Activated CD8-positive, alpha-beta memory T cell treated with anti-CD3 and anti-CD28 coated beads for 24 hours (primary cell): ENCODE measurements at regions not wholly inside any gene's neighbourhood (a gene's known extent, or its start where the extent isn't known, plus 50 kb on each side); places are given as distances from the start of the nearest gene placed in this dataset.
"Not testable (repeated sequence)": the region's sequence is repeated elsewhere in the genome, so short reads cannot be mapped to it uniquely, and the experiment has no call there.

Source experiments
- DNase-seq: peaks from one replicate; pipeline ENCODE4 v3.0.0-alpha.2; 2020

DNA sequence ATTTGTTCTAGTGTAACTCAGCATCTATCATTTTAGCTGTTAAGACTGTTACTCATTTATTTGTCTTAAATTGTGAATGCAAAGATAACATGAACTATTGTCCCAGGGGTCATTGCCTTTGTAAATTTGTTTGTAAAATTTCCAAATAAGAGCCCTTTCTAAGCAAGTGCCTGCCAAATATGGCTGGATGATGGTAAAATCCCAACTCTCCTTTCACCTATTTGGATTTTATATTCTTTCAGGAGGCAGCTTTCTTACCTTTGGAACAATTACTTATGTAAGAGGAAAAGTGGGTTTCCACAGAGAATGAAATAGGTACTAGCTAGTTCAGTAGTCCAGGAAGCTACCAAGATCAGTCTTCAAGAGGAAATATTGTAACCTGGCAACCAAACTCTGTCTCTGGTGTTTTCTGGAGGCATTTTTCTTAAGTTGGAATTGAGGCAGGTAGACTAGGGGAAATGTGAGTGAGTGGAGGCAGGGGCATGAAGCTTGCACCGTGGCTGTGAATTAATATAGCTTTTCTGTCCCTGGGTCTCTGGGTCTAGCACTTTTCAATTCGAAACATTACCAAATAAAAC, 88.5 kb upstream of the XIST start:
- no peak for DNase-seq

DNA sequence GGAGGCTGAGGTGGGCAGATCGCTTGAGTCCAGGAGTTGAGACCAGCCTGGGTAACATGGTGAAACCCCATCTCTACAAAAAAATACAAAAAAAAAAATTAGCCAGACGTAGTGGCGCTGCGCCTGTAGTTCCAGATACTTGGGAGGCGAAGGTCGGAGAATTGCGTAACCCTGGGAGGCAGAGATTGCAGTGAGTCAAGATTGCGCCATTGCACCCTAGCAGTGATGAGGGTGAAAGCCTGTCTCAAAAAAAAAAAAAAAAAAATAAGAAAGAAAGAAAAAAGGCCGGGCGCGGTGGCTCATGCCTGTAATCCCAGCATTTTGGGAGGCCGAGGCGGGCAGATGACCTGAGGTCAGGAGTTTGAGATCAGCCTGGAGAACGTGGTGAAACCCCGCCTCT, 85.3 kb upstream of the XIST start:
- not testable (repeated sequence) for DNase-seq

DNA sequence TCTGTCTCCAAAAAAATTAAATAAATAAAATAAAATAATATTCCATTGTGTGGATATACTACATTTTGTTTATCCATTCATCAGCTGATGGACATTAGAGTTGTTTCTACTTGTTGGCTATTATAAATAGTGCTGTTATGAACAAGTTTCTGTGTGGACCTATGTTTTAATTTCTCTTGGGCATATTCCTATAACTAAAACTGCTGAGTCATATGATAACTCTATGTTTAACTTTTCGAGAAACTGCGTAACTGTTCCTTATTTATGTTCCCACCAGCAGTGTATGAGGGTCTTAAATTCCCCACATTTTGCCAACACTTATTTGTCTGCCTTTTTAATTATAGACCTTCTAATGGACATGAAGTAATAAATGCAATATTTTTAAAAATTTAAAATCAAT, 80.0 kb upstream of the XIST start:
- DNase-seq: no peak

DNA sequence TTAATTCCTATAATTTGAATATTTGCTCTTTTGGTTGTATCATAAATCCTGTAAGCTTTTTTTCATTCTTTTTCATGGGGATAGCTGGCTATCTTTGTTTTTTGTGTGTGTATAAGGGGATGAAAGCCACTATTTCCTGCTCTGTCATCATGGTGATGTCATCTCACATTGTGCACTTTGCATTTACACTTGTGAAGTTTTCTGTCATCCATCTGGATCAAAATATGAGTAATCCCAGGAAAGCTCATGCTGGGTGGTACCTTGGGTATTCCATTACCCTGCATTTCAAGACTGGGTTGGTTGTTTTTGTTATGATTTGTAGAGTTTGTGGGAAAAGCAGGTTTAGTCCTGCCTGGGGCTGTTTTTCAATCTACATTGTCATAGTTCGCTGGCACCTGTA, 77.8 kb upstream of the XIST start:
- no peak for DNase-seq

DNA sequence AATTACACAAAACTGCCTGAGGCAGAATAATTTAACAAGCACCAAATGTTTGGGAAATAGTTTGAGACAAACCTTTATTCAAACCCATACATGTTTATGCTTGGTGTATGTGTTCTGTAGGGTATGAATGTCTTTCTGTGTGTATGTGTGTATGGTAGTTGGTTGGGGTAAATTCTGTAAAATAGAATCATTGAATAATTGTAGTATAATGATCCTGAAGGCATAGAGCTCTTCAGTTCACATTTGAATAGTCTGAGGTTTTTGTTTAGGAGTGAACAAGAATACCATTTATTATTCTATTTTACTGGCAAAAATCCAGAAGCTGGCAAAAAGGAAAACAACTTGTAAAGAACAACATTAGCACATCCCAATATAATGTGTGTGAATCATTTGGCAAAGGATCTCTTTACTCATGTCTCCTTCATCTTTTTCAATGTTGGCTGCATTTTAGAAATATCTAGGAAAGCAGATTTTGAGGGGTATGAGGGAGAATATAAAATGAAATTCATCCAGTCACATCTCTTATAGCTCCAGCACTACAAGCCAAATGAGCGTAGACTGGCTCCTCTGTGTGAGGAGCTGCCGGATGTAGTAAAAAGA, 70.4 kb upstream of the XIST start:
- DNase-seq: no peak

DNA sequence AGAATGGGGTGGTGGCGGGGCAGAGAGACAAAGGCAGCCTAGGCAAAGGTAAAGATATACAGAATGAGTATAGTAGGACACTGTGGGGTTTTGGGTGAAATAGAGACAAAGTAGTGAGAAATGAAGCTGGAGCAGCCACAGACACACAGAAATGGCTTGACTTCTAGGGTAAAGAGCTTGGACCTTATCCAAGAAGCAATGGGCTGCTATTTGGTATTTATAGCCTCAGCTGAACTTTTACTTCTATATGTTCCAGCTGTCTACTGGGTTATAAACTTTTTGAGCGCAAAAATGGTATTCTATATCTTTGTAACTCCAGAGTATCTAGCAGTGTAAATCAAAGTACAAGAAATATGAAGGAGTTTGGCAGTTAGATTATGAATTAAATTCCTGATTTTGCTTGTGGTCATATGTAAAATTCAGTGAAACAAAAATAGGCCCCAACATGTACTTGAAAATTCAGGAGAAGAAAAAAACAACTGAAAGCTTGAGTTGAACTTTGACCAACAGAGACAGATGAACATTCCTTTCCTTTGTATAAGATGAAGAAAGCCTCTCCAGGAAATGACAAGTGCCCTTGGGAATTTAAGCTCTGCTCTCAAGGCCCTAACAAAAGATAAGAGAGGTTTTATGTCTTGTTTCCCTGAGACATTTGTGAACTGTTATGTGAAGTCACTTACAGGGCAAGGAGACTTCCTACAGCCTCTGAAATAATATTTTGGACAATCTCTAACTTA, 64.6 kb upstream of the XIST start:
- no peak for DNase-seq

DNA sequence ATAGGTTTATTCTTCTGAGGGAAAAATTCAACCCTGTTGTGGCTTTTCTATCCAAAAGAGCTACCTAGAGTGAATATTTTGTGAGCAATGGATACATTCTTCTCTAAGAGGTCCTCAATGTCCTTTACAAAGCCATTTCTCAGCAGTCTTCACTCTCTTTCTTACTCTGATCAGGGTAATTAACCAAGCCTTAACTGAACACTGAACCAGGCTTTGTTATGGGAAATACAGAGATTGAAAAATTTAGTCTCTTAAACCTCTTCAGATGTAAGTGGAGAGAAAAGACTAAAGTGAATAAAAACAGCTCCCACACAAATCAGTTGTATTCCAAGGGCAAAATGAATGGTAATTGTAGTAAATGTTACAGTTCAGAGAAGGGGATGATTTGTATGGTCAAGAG, 64.0 kb upstream of the XIST start:
- no peak for DNase-seq

DNA sequence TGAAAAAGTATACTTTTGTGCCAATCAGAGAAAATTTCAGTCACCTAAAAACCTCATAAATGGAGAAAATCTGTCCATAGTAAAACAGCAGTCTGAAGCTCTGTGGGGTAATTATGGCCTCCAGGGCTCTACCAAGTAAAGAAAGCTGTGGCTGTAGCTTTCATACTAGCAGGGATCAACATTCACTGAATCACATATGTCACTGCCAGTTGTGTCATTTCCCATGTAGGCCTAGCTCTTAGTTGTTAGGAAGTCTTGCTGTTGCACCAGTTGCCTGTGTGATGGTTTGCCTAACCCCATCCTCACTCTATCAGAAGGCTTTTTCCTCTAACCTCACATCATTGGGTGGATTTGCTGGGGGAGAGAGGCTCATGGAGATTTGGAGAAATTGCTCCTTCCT, 62.3 kb upstream of the XIST start:
- DNase-seq: not testable (repeated sequence)

DNA sequence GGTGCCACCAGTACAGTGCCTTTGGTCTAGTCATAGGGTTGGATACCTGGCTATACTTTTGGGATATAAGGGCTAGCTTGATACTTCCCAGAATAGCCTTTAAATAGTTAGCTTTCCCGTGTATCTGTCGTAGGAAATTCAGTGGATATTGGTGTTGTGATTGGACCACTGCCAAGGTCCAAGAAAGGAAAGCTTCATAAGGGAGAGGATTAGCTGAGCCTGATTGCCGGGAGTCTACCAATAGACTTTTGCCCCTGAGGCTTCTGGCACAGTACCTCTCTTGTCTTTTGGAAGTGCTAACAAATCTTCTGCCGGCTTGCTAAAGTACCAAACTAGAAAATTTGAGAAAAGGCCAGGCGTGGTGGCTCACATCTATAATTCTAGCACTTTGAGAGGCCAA, 61.1 kb upstream of the XIST start:
- no peak for DNase-seq

DNA sequence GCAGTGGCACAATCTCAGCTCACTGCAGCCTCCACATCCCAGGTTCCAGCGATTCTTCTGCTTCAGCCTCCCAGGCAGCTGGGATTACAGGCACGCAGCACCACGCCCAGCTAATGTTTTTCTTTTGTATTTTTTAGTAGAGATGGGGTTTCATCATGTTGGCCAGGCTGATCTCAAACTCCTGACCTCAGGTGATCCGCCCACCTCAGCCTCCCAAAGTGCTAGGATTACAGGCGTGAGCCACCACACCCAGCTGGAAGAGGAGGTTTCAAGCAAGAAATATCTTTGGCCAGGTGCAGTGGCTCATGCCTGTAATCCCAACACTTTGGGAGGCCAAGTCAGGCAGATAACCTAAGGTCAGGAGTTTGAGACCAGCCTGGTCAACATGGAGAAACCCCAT, 59.4 kb upstream of the XIST start:
- DNase-seq: not testable (repeated sequence)

DNA sequence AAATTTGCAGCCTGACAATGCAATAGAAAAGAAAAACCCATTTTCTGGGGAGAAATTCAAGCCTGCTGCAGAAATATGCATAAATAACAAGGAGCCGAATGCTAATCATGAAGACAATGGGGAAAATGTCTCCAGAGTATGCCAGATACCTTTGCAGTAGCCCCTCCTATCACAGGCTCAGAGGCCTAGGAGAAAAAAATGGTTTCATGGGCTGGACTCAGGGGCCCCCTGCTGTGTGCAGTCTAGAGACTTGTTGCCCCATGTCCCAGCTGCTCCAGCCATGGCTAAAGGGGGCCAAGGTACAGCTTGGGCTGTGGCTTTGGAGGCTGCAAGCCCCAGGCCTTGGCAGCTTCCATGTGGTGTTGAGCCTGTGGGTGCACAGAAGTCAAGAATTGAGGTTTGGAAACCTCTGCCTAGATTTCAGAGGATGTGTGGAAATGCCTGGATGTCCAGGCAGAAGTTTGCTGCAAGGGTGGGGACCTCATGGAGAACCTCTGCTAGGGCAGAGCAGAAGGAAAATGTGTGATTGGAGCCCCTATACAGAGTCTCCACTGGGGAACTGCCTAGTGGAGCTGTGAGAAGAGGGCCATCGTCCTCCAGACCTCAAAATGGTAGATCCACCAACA, 53.3 kb upstream of the XIST start:
- DNase-seq: not testable (repeated sequence)

DNA sequence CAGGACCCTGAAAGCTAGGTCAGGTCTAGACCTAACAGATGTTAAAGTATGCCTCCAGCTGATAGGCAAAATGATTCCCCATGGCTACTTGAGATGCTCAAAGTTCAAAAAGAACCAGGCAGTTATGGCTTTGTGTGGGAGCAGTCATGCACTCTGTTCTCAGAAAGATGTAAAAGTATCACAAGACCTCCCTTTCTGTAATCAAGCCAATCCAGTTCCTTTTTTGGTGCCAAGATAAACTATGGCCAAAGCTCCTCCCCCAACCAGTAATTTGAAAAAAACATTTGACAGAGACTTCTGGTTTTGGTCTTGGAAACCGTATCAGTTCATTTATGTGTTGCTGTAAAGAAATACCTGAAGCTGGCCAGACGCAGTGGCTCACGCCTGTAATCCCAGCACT, 51.4 kb upstream of the XIST start:
- DNase-seq: no peak
